GM18499 (cell line): ENCODE measurements at regions not wholly inside any gene's neighbourhood (a gene's known extent, or its start where the extent isn't known, plus 50 kb on each side); places are given as distances from the start of the nearest gene placed in this dataset.

Experiments
- ATAC-seq: cut with Tn5 transposase; IDR thresholded peaks from one replicate; pipeline ENCODE4 v1.9.1; 2021; ENCODE audit warnings: moderate number of reproducible peaks; ENCODE audit not compliant: insufficient read depth, unreplicated experiment

- ATAC-seq, result no peak
Measured at GRCh38 chr13:74461011-74461410, 326.8 kb upstream of the KLF12 start.

GRCh38 chr13:74452881-74453280 lies 318.7 kb upstream of the KLF12 start:
- ATAC-seq, result no peak

- no peak for ATAC-seq
Measured at GRCh38 chr13:74452176-74452575, 318.0 kb upstream of the KLF12 start.

GRCh38 chr13:74450964-74451363 lies 316.8 kb upstream of the KLF12 start:
- no peak for ATAC-seq

- no peak for ATAC-seq
Measured at GRCh38 chr13:74450525-74450845, 316.3 kb upstream of the KLF12 start.

GRCh38 chr13:74449811-74450524 lies 315.8 kb upstream of the KLF12 start:
- no peak for ATAC-seq

GRCh38 chr13:74444864-74445479 lies 310.8 kb upstream of the KLF12 start:
- ATAC-seq, result no peak

GRCh38 chr13:74444161-74444571 lies 310.0 kb upstream of the KLF12 start:
- ATAC-seq, result no peak

GRCh38 chr13:74443631-74444030 lies 309.4 kb upstream of the KLF12 start:
- no peak for ATAC-seq

GRCh38 chr13:74442751-74443150 lies 308.5 kb upstream of the KLF12 start:
- ATAC-seq, result no peak

- no peak for ATAC-seq
Measured at GRCh38 chr13:74438901-74439300, 304.7 kb upstream of the KLF12 start.

- no peak for ATAC-seq
Measured at GRCh38 chr13:74434782-74435181, 300.6 kb upstream of the KLF12 start.

- ATAC-seq, result no peak
Measured at GRCh38 chr13:74424455-74424854, 290.3 kb upstream of the KLF12 start.

- ATAC-seq, result no peak
Measured at GRCh38 chr13:74423434-74423833, 289.2 kb upstream of the KLF12 start.

GRCh38 chr13:74414458-74414857 lies 280.3 kb upstream of the KLF12 start:
- no peak for ATAC-seq

GRCh38 chr13:74413482-74413881 lies 279.3 kb upstream of the KLF12 start:
- no peak for ATAC-seq

- ATAC-seq, result no peak
Measured at GRCh38 chr13:74409551-74409950, 275.3 kb upstream of the KLF12 start.

- no peak for ATAC-seq
Measured at GRCh38 chr13:74406420-74406819, 272.2 kb upstream of the KLF12 start.

GRCh38 chr13:74398599-74398998 lies 264.4 kb upstream of the KLF12 start:
- no peak for ATAC-seq

GRCh38 chr13:74389056-74389455 lies 254.9 kb upstream of the KLF12 start:
- no peak for ATAC-seq

- ATAC-seq, result no peak
Measured at GRCh38 chr13:74388626-74389025, 254.4 kb upstream of the KLF12 start.

- no peak for ATAC-seq
Measured at GRCh38 chr13:74372511-74372910, 238.3 kb upstream of the KLF12 start.
